NCI-H748 treated with DMSO at 0.1 percent for 48 hours (cell line): ENCODE measurements at regions not wholly inside any gene's neighbourhood (a gene's known extent, or its start where the extent isn't known, plus 50 kb on each side); places are given as distances from the start of the nearest gene placed in this dataset.
"Not testable (repeated sequence)": the region's sequence is repeated elsewhere in the genome, so short reads cannot be mapped to it uniquely, and the experiment has no call there.

Source experiments
- DNase-seq: peaks from one replicate; lab custom pipeline; 2025; lab: John Stamatoyannopoulos, UW

DNA sequence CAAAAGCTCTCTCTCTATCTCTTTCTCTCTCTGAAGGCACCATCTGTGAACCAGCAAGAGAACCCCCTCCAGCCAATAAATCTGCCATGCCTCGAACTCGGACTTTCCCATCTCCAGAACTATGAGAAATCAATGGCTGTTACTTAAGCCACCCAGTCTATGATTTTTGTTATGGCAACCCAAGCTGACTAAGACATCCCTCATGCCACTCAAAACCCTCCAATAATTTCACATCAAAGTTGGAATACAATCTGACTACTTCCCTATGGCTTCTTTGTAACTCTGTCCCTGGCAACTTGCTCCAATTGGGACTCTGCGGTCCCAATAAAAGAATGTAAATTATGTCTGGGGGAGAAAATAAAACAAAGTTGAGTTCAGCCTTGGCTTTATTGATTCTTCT is 265.7 kb downstream of the SHOX start:
- no peak for DNase-seq

DNA sequence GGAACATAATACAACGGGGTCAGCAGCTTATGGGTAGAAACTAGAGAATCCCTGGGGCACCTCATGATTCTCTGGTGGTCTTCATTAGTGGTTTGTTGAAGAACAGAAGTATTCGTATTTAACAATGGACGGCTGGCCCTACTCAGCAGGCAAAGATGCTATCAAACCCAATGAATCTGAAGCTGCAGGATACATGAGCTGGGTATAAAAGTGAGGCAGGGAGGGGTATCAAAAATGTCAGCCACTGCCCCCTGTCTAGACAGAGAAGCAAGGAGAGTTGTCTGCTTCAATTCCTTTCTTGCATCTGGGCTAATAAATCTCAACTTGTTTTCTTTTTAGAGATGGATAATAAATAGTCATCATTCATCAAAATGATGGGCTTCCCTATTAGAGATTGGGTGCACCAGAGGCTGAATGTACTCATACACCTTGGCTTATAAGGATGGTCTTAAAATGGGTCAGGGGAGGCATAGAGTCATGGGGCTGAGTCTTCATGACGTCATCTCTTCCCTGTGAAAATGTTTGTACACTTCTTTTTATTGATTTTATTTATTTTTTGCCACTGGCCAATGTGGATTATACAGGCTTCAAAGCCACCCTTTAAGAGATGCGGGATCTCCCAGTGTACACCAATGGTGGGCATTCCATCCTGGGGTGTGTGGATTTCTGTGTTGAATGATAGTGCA is 259.5 kb downstream of the SHOX start:
- DNase-seq = no peak

DNA sequence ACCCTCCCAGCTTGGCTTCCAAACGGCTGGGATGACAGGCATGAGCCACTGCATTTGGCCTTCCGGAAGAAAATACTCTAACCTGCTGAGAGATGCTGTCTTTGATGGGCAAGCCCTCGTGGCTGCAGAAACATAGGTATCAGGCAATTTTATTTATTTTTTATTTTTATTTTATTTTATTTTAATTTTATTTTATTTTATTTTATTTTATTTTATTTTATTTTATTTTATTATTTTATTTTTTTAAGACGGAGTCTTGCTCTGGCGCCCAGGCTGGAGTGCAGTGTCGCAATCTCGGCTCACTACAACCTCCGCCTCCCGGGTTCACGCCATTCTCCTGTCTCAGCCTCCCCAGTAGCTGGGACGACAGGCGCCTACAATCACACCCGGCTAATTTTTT is 257.1 kb downstream of the SHOX start:
- not testable (repeated sequence) for DNase-seq

DNA sequence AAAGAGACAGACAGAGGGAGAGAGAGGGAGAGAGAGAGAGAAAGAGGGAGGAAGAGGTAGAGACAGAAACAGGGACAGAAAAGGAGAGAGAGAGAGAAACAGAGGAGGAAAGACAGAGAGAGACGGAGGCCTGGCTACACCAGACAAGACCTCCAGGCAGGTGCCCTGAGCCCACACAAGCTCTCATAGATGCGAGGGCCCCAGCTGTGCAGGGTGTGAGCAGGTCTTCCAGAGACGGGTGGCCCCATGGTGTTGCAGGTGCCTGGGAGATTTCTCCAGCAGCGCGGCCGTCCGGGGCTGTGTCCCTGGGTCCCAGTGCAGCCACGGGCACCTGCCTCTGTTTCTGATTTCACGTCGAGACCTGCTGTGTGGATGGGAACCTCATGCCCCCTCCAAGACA is 253.0 kb downstream of the SHOX start:
- no peak for DNase-seq

DNA sequence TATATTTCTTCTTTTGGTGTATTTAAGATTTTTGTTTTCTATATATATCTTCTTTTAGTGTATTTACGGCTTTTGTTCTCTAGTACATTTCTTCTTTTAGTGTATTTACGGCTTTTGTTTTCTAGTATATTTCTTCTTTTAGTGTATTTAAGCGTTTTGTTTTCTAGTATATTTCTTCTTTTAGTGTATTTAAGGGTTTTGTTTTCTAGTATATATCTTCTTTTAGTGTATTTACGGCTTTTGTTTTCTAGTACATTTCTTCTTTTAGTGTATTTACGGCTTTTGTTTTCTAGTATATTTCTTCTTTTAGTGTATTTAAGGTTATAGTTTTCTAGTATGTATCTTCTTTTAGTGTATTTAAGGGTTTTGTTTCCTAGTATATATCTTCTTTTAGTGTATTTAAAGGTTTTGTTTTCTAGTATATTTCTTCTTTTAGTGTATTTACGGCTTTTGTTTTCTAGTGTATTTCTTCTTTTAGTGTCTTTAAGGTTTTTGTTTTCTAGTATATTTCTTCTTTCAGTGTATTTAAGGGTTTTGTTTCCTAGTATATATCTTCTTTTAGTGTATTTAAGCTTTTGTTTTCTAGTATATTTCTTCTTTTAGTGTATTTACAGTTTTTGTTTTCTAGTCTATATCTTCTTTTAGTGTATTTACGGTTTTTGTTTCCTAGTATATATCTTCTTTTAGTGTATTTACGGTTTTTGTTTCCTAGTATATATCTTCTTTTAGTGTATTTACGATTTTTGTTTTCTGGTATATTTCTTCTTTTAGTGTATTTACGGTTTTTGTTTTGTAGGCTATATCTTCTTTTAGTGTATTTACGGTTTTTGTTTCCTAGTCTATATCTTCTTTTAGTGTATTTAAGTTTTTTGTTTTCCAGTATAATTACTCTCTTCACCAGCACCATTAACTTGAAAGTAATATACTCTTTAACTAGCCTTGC is 249.4 kb downstream of the SHOX start:
- not testable (repeated sequence) for DNase-seq

DNA sequence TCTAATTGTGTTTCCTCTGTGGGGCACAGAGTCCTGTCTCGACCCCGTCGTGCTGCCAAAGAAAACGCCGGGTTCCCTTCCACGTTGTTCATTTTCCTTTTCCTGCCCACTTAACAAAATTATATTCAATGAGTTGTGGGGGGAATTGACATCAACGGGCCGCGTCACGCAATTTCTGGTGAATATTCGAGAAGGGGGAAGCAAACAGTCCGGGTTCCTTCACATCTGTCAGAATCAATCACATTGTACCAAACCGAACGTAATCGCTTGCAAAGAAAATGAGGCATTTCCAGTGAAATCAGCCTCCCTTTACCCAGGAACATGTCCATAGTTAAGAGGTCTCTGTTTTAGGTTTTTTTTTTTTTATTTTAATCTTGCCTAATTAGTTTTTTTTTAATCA is 243.5 kb downstream of the SHOX start:
- no peak for DNase-seq

DNA sequence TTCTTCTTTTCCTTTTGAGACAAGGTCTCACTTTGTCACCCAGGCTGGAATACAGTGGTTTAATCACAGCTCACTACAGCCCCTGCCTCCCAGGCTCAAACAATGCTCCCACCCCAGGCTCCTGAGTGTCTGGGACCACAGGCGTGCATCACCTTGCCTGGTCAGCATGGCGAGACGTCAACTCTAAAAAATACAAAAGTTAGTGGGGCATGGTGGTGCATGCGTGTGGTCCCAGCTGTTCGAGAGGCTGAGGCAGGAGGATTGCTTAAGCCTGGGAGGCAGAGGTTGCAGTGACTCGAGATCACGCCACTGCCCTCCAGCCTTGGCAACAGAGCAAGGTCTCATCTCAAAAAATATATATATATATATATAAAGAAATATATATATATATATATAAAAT is 242.4 kb downstream of the SHOX start:
- no peak for DNase-seq

DNA sequence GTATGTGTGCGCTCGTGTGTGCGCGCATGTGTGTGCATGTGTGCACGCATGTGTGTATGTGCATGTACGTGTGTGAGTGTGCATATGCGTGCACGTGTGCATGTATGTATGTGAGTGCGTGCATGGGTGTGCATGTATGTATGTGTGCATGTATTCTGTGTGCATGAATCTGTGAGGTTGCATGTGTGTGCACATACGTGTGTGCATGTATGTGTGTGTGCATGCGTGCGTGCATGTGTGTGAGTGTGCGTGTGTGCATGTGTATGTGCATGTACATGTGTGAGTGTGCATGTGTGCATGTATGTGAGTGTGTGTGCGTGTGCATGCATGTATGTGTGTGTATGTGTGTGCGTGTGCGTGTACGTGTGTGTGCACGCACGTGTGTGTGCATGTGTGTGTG is 241.5 kb downstream of the SHOX start:
- no peak for DNase-seq

DNA sequence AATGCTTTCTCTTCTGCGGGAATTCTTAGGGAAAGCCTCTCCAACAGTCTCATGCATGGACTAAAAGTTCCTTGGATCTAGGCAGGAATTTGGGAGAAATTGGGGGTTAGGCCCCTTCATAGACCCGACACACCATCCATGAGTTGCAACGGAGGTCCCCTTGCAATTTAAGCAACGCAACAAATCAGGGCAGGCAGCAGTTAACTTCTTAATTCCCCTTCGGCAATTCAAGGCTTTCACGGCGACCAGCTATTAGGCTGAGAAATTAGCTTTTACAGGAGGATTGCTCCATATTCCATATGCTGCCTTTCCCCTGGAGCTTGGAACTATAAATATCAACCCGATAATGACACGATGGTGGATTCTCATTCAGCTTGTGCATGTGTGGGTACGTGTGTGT is 241.0 kb downstream of the SHOX start:
- DNase-seq = no peak

DNA sequence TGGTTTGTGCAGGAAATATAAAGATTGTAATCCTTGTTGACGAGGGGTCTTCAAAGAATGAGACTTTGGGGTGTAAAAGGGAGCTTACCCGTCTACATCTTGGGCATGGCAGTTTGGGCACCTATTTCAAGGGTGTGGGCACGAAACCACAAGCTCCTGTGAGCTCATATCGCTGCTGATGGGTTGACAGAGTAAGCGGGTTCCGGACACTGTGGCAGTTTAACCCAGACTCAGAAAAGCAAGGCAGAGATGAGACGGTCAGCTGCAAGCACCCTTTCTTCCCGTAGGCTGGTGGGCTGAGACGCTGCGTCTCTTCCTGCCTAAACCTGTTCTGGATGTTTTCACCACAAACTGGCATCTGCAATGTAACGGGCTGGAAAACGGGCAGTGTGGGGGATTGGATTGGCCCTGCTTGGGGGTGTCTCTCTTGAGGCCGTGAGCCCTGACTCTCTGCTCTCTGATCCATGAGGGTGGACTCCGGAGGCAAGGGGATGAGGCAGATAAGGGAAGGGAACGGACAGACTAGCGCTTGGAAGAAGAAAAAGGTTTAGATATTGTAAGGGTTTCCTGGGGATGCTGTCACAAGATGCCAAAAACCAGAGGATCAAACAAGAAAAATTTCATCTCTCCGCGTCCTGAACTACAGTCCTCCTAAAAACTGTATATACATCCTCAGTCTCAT is 237.5 kb downstream of the SHOX start:
- DNase-seq = no peak

DNA sequence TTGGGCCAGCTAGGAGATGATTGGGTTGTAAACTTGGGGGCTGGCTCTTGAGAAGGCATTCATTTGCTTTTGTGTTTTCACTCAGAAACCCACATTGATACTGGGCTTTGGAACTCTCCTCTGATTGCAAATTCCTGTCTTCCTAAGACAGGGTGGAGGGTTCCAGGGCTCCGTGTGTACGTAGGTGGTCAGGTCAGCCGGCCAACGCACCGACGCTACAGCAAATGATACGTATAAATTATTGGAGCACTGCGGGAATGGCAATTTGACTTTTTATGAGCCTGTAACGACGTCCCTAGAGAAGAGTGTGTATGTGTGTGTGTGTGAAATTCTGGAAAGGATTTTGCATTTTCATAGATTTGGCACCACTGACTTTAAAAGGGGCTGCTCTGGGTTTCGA is 236.9 kb downstream of the SHOX start:
- no peak for DNase-seq

DNA sequence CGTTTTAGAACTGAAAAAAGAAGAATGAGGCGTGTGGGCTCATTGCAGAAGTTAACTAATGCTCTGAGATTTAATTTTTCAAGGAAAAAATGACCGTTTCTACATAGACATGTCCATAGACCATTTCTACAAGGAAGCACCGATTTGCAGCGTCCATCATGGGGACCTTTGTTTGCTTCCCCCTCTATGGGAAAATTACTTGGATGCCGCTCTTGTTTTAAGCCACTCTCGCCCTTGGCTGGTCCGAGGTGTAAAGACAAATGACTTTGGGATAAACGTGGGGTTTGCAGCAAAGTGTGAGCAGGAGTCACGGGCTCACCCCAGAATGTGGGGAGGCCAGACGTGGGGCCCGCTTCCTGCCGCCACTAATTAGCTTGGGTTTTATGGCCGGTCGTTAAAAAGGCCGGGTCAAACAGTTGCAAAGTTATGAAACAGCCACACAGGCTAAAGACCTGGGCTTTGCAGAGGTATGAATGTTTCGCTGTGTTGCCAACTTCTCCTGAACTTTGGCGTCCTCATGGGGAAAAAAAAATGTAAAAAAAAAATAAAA is 235.9 kb downstream of the SHOX start:
- no peak for DNase-seq

DNA sequence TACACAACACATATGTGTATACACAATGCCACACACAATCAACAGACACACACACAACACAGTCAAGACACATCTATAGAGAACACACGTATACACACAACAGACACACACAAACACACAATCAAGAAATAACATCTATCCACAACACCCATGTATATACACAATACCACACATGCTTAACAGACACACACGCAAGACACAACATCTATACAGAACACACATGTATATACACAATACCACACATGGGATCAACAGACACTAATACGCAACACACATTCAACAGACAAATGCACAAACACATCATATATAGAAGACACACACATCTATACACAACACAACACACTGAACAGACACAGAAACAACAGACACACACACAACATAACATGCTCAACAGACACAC is 234.8 kb downstream of the SHOX start:
- no peak for DNase-seq

DNA sequence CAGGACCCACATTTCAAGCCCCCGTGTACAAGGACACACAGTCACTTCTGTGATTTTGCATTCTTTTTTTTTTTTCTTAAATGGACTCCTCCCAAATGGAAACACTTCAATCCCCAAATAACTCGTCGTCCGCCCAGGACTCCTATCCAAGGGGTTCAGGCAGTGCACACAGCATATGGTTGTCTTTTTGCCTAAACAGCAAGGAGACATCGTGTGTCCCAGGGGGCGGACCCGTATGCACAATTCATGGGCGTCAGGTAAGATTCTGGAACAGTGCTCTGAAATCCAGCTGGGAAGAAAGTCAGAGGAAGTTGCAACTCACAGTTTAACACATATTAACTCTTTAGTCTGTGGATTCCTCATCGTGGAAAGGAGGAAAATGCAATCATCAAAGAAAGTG is 231.3 kb downstream of the SHOX start:
- no peak for DNase-seq

DNA sequence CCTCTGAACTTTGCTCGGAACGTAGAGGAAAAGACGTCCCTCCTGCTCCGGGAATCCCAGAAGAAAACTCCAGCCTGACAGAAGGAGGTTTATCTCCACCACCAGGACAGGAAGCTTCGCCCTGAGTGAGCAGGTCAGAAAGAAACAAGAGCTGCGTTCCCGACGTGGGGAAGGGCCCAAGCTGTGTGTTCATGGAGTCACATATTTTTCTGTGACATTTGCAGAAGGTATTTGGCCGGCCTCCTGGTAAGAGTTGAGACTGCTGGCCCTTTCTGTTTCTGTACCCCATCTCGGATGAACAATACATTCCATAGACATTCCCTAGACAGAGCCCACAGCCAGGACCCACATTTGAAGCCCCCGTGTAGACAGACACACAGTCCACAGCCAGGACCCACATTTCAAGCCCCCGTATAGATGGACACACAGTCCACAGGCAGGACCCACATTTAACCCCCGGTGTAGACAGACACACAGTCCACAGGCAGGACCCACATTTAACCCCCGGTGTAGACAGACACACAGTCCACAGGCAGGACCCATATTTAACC is 230.8 kb downstream of the SHOX start:
- DNase-seq = no peak

DNA sequence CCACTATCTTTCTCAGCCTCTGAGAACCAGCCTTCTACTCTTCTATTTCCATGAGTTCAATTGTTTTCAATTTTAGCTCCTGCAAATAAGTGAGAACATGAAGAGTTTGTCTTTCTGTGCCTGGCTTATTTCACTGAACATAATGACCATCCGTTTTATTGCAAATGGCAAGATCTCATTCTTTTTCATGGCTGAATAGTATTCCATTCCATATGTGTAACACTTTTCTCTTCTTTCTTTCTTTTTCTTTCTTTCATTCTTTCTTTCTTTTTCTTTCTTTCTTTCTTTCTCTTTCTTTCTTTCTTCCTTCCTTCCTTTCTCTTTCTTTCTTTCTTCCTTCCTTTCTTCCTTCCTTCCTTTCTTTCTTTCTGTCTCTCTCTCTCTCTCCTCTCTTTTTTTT is 228.7 kb downstream of the SHOX start:
- no peak for DNase-seq

DNA sequence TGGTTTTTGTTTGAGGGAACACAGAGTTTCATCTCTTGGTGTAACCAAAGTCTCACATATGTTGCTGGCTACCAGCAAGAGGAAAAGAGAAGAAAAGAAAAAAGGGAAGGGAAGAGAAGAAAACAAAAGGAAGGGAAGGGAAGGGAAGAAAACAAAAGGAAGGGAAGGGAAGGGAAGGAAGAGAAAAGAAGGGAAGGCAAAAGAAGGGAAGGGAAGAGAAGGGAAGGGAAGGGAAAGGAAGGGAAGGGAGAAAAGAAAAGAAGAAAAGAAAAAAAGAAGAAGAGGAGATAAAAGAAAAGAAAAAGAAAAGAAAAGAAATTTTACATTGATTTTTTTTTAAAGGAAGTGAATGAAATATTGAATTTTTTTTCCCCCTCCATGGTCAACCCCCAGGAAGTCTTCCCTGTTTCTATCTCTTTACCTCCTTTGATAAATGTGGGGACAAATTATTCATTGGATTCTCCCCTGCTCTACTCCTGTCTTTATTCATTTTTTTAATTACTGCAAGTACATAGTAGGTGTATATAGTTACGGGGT is 228.0 kb downstream of the SHOX start:
- DNase-seq = no peak

DNA sequence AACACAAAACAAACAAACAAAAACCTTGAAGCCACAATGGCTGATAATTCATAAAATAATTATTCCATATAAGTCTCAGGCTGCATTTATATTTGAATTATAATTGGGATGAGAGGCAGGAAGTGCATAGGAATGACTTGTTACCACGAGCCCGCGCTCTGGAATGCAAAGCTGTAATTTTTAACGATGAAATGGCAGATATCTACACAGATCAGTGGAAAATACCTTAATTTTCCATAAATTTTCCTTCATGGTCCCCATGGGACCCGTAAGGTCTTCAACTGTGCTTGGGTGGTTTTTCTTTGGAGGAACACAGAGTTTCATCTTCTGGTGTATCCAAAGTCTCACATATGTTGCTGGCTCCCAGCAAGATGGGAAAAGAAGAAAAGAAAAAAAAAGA is 226.8 kb downstream of the SHOX start:
- no peak for DNase-seq

DNA sequence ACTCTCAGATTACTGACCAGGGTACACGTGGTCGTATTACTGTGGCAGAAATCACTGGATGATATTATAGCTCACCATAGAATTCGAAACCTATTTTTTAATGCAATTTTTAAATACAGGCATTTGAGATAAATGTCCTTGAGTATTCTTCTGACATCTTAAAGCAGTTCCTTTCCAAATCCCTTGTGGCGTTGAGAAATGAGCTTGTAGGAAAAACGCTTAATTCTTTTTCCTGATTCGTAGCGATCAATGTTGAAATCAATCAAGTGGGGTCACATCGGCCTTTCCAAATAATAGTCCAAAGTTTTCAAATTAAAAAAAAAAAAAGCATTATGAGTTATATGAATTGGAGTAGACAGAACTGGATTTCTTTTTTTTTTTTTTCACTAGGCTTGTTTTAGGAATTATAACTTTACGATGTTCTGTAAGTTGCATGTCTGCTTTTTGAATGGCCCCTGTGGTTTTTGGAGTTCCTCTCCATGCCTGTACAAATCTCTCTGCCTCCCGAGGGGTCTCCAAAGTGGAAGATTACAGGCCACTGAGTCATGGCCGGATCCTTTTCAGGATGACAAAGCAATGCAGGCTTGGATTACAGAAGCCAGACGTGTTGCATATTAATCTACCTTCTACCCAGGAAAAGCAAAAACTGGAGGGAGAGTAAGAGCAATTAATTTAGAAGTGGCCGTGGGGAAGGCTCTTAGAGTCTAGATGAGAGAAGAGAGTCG is 226.1 kb downstream of the SHOX start:
- DNase-seq = no peak

DNA sequence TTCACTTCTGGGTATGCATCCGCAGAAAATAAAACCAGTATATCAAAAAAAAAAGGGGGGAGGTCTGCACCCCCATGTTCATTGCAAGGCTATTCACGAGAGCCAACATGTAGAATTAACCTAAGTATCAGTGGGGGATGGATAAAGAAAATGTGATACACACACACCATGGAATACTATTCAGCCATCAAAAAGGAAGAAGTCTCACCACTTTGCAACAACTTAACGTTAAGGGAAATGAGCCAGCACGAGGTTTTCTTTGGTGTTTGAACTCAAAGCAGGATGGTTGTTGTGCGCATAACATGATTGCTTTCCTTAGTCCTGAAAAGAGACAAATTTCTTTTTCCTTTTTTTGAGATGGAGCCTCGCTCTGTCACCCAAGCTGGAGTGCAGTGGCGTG is 222.7 kb downstream of the SHOX start:
- no peak for DNase-seq

DNA sequence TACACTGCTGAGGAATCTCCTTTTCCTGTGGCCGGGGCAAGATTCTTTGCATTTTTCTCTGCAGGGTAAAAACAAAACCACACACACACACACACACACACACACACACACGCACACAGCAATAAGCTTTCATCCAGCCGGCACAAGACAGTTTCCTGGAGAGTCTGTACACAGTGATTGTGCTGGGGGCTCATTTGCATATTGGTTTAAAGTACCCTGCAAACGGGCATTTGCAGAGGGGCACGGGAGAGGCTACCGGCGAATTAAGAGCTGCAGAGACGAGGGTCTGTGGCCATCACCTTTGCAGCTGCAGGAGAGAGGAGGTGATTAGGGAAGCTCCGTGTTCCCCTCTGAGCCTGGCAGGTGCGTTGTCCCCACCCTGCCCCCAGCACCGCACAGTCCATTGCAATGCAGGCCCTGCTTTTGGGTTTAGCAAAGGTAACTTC is 219.9 kb downstream of the SHOX start:
- no peak for DNase-seq
